Upper lobe of right lung (tissue), 1 donor: ENCODE measurements at regions not wholly inside any gene's neighbourhood (a gene's known extent, or its start where the extent isn't known, plus 50 kb on each side); places are given as distances from the start of the nearest gene placed in this dataset.
A peak's percentile ranks its signal among the peaks of the same experiment; 100 is the strongest.

Source experiments
- ATAC-seq: fragments of 200-7000 bp; cut with Tn5 transposase; one replicate; pipeline ENCODE4 v1.9.1; 2020; ENCODE audit warnings: mild to moderate bottlenecking, moderate library complexity
- DNase-seq: peaks from one replicate; pipeline ENCODE4 v3.0.0-alpha.2; 2020
- H3K27ac ChIP-seq: fragments of 200-600 bp; one replicate; pipeline ENCODE4 v1.8.0; 2022
- H3K27me3 ChIP-seq: fragments of 200-600 bp; one replicate; pipeline ENCODE4 v1.8.0; 2022; ENCODE audit warnings: mild to moderate bottlenecking
- H3K36me3 ChIP-seq: fragments of 200-600 bp; one replicate; pipeline ENCODE4 v1.8.0; 2022
- H3K4me1 ChIP-seq: fragments of 200-600 bp; one replicate; pipeline ENCODE4 v1.8.0; 2022
- H3K4me3 ChIP-seq: fragments of 200-600 bp; one replicate; pipeline ENCODE4 v1.8.0; 2022; ENCODE audit warnings: mild to moderate bottlenecking
- H3K9me3 ChIP-seq: fragments of 200-600 bp; one replicate; pipeline ENCODE4 v1.8.0; 2022
- CTCF ChIP-seq: fragments of 200-600 bp; IDR thresholded peaks from one replicate; pipeline ENCODE4 v1.8.0; 2022; ENCODE audit warnings: antibody characterized with exemption
- intact Hi-C: fragments of 100-400 bp; cut with DNase I; formaldehyde crosslinking; loops from one replicate; pipeline ENCODE4 v1.11.0; 2022
- donor health status: DM: no; HTN: yes; CAD: no; lungs with severe emphysema.

DNA sequence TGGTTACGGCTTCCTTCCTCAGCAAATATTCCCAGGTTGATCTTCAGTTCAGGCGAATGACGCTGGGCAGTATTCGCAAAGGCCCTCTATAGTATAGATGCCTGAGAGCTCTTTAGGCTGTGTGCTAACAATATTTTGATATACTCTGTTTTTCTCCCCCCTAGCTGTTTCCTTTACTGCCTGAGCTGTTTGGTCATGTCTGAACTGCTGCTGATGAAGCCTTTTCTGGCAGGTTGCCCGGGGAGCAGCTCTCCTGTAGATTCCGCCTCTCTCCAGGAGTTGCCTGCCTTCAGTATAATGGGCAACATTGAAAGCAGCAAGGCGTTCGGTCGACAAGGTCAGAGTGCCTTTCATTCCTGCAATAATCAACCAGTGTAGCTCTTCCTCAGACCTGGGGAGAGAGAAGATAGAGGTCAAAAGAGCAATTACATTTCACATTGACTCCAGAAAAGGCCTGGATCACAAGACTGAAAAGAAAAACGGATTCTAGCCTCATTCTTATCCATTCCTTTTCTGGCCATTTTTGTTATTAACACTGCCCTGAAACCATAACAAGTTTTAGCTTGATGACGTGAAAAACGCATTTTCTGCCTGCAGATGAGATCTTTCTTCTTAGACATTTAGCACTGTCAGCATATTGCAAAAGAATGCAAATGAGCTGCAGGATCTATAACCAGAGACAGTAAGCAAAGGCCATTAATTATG, 60.1 kb upstream of the ZNF608 start:
- Histone ChIP-seq H3K27me3 (no peaks in the 10 kb centered on the region), H3K36me3 (no peaks in the 10 kb centered on the region), H3K9me3 (no peaks in the 10 kb centered on the region), H3K4me3 (no peak overlapping the region), H3K27ac (no peak overlapping the region), H3K4me1 (no peaks in the 10 kb centered on the region)
- TF ChIP-seq CTCF = no peak
- DNase-seq = peak; percentile 81
- intact Hi-C loops = no loop called here
- ATAC-seq = peak; percentile 71

GRCh38 chr5:124808842-124809268, 62.4 kb upstream of the ZNF608 start:
- H3K4me1 ChIP-seq = no peaks in the 10 kb centered on the region
- H3K4me3 ChIP-seq = no peak overlapping the region
- intact Hi-C loops = no loop called here
- ATAC-seq (no peak), DNase-seq (no peak)
- H3K27ac ChIP-seq = no peak overlapping the region
- no peak for TF ChIP-seq CTCF
- H3K36me3 ChIP-seq = no peaks in the 10 kb centered on the region
- no peaks in the 10 kb centered on the region for H3K9me3 ChIP-seq
- H3K27me3 ChIP-seq = no peaks in the 10 kb centered on the region

- DNase-seq (no peak), ATAC-seq (no peak)
- intact Hi-C loops = no loop called here
- H3K27me3 ChIP-seq = no peaks in the 10 kb centered on the region
- H3K4me1 ChIP-seq = no peaks in the 10 kb centered on the region
- no peaks in the 10 kb centered on the region for H3K36me3 ChIP-seq
- H3K4me3 ChIP-seq = no peak overlapping the region
- H3K9me3 ChIP-seq = no peaks in the 10 kb centered on the region
- TF ChIP-seq CTCF = no peak
- H3K27ac ChIP-seq = no peak overlapping the region
Observed at GRCh38 chr5:124810396-124811006, 64.1 kb upstream of the ZNF608 start.

DNA sequence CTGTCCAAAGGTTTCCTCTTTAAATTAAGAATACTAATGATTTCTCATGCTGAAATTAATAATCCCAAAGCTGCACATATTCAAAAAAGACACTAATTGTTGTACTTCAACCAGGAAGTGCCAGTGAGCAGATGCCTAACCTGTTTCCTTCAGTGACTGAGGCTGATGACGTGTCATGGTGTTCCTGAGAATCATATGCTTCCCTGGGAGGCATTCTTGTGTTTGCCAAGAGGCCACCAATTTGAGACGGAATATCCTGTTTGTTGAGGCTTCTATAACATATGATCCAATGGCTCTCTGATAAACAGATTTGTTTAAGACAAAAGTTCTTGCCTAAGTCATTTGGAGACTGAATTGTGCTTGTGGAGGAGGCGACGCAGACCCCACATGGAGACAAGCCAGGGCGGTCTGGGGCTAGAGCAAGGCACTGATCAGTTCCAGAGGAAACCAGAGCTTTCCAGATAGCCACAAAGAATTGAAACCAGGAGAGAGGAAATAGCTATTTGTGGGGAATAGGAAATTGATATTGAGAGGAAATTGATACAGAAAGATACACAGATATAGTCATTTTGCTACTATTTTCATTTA, 66.4 kb upstream of the ZNF608 start:
- no peak overlapping the region for H3K27ac ChIP-seq
- intact Hi-C loops = no loop called here

DNA sequence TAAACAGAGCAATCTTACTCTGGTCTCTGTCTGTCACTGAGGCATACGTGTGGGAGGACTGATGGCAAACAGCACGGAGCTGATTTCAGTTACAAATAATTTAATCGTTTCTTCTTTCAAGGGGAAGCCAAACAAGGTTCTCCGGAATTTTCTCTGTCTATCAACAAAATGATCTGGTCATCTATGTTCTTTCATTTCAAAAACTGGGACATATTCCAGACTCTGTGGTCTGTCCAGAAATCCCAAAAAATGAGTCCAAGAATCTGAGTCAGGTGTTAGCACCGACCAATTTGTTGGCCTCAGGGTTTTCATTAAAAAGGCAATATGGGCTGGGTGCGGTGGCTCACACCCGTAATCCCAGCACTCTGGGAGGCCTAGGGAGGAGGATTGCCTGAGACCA, 69.9 kb upstream of the ZNF608 start:
- no peak for TF ChIP-seq CTCF
- Histone ChIP-seq H3K4me1 (no peaks in the 10 kb centered on the region), H3K36me3 (no peaks in the 10 kb centered on the region), H3K4me3 (no peak overlapping the region), H3K27me3 (no peaks in the 10 kb centered on the region), H3K27ac (no peak overlapping the region), H3K9me3 (no peaks in the 10 kb centered on the region)
- intact Hi-C loops = no loop called here
- DNase-seq (no peak), ATAC-seq (no peak)

More for the DNA sequence above, 66.4 kb upstream of the ZNF608 start:
- ATAC-seq (no peak), DNase-seq (no peak)
- no peaks in the 10 kb centered on the region for H3K9me3 ChIP-seq
- H3K4me3 ChIP-seq = no peak overlapping the region
- no peaks in the 10 kb centered on the region for H3K4me1 ChIP-seq
- no peaks in the 10 kb centered on the region for H3K27me3 ChIP-seq
- no peak for TF ChIP-seq CTCF
- no peaks in the 10 kb centered on the region for H3K36me3 ChIP-seq
